ENCODE measurements at regions not wholly inside any gene's neighbourhood (a gene's known extent, or its start where the extent isn't known, plus 50 kb on each side); places are given as distances from the start of the nearest gene placed in this dataset.
A peak's percentile ranks its signal among the peaks of the same experiment; 100 is the strongest.

DNA sequence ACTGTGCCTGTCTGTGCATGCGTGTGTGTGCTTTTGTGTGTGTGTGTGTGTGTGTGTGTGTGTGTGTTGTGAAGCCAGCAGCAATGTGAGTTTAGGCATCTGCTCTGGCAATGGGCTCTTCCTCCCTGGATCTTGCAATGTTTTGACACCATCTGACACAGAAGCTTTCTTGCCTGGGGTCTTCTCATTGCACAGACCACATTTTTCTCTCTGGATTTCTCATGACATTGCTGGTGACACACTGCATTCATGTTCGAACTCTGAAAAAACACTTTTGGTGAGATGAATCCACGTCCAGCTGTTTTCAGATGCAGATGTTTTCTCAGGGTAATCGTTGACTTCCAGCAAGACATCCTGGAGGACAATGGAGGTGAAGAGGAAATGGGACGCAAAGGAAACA lies 63.0 kb upstream of the FZD8 start:
- Histone ChIP-seq H3K9ac (replicated peaks in 1 of 4; ENCODE audit: extremely low read depth in 1 of 4, low read depth in 3 of 4, low read length in 3 of 4) (no peak overlapping the region), H3K27ac (ENCODE audit: low read depth, low read length) (no peak overlapping the region), H2BK15ac (ENCODE audit: low read length) (no peak overlapping the region; the same call in 1 of the 2 replicates), H2BK120ac (replicated peaks; ENCODE audit: low read depth, low read length) (no peak overlapping the region), H3K18ac (ENCODE audit: extremely low read depth, low read length) (0 out of 2 replicates have a peak overlapping the region, but pooled peaks have one; percentile 40), H3K4me1 (replicated peaks in 1 of 4; ENCODE audit: control insufficient read depth in 3 of 4, insufficient read depth in 4 of 4, low read length in 3 of 4) (peaks cover 0 to 6% (median 4%) of the 10 kb centered on the region in 4 experiments; a peak in 5 of 7 replicates), H4K20me1 (replicated peaks in 1 of 2; ENCODE audit: control insufficient read depth in 1 of 2, insufficient read depth in 2 of 2, low read length in 2 of 2) (peaks cover 0 to 4% of the 10 kb centered on the region in 2 experiments), H2AFZ (ENCODE audit: low read length) (no peak overlapping the region; the same call in 1 of the 2 replicates), H3K4me3 (ENCODE audit: extremely low read depth in 1 of 4, insufficient read depth in 2 of 4, low read depth in 3 of 4, low read length in 4 of 4) (no peak overlapping the region), H4K91ac (replicated peaks; ENCODE audit: insufficient read length, low read length) (no peak overlapping the region), H3K79me2 (ENCODE audit: control insufficient read depth in 1 of 2, insufficient read depth in 2 of 2, low read length in 2 of 2) (no peaks in the 10 kb centered on the region), H3K4ac (replicated peaks; ENCODE audit: insufficient read length, low read depth, low read length) (no peak overlapping the region), H3K23ac (ENCODE audit: insufficient read length) (no peak overlapping the region), H3K27me3 (replicated peaks in 1 of 4; ENCODE audit: control insufficient read depth in 3 of 4, extremely low read depth in 1 of 4, insufficient read depth in 3 of 4, low read length in 3 of 4) (no peaks in the 10 kb centered on the region; a peak in 3 of 7 replicates), H4K8ac (ENCODE audit: extremely low read depth, insufficient read depth, low read length) (no peak overlapping the region), H3K4me2 (ENCODE audit: insufficient read depth in 1 of 2, low read depth in 2 of 2, low read length in 2 of 2) (no peak overlapping the region), H3K79me1 (ENCODE audit: low read depth, low read length) (no peaks in the 10 kb centered on the region), H3K36me3 (ENCODE audit: control insufficient read depth in 2 of 4, insufficient read depth in 4 of 4, low read length in 3 of 4) (no peaks in the 10 kb centered on the region), H2AK5ac (ENCODE audit: low read depth, low read length) (0 out of 2 replicates have a peak overlapping the region, but pooled peaks have one; percentile 58), H3K56ac (replicated peaks; ENCODE audit: insufficient read length, low read depth, low read length) (no peak overlapping the region), H2BK20ac (ENCODE audit: low read length) (no peak overlapping the region), H4K5ac (ENCODE audit: insufficient read length, low read depth, low read length) (no peak overlapping the region), H3K23me2 (ENCODE audit: low read depth, low read length) (no peaks in the 10 kb centered on the region; the same call in 1 of the 2 replicates), H2BK5ac (ENCODE audit: low read depth, low read length) (peak overlapping the region; percentile 62; the same call in 1 of the 2 replicates), H2BK12ac (ENCODE audit: low read depth, low read length) (peak overlapping the region; percentile 69; the same call in 1 of the 2 replicates), H3K14ac (ENCODE audit: insufficient read length) (peak overlapping the region; percentile 84), H3K9me3 (ENCODE audit: insufficient read depth in 2 of 2, low read depth in 1 of 2, low read length in 1 of 2) (peaks cover 4 to 5% of the 10 kb centered on the region in 2 experiments; a peak in 2 of 4 replicates)
- POLR2A ChIA-PET (ENCODE audit: partially characterized antibody) = interaction anchor here (0.7 to 1.4 kb wide), 2 partner anchors 10 to 74 kb away, joined by 3 read pairs; no protein-coding TSS in a partner anchor
- 80% methylated on average over 5 of the region's 5 CpGs; no CpG with 5 or more reads in 1 of the 2 experiments for WGBS, 2 experiments (ENCODE audit: extremely low coverage in 1 of 2, insufficient coverage in 1 of 2, insufficient read length in 1 of 2, insufficient replicate concordance in 2 of 2, low coverage in 1 of 2, low lambda C conversion rate in 2 of 2, missing lambda C conversion rate in 1 of 2)
- TF ChIP-seq CBX8 (IDR thresholded peaks at IDR 0.05; ENCODE audit: borderline replicate concordance, low read depth, low read length) (no peak), CREB1 (IDR thresholded peaks at IDR 0.05) (no peak), JUND (IDR thresholded peaks at IDR 0.05; ENCODE audit: low read length) (no peak), BACH1 (IDR thresholded peaks at IDR 0.05; ENCODE audit: low read length) (no peak), TBP (IDR thresholded peaks at IDR 0.05; ENCODE audit: low read depth, low read length) (no peak), RAD21 (IDR thresholded peaks at IDR 0.05 in 1 of 2, conservative IDR thresholded peaks at IDR 0.05 in 1 of 2; ENCODE audit: low read depth in 2 of 2, low read length in 2 of 2) (no peak), CHD2 (IDR thresholded peaks at IDR 0.05; ENCODE audit: low read length) (no peak), SP4 (IDR thresholded peaks at IDR 0.05; ENCODE audit: low read length) (no peak), HDAC6 (IDR thresholded peaks at IDR 0.05; ENCODE audit: low read depth, low read length) (no peak), SUZ12 (IDR thresholded peaks at IDR 0.05; ENCODE audit: low read length) (no peak), YY1 (IDR thresholded peaks at IDR 0.05; ENCODE audit: low read depth, low read length) (no peak), KDM5A (IDR thresholded peaks at IDR 0.05; ENCODE audit: low read length) (no peak)
- TF ChIP-seq, protein P1, sequence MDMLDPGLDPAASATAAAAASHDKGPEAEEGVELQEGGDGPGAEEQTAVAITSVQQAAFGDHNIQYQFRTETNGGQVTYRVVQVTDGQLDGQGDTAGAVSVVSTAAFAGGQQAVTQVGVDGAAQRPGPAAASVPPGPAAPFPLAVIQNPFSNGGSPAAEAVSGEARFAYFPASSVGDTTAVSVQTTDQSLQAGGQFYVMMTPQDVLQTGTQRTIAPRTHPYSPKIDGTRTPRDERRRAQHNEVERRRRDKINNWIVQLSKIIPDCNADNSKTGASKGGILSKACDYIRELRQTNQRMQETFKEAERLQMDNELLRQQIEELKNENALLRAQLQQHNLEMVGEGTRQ (IDR thresholded peaks at IDR 0.05; ENCODE audit: low read length) = no peak
- DNase-seq (ENCODE audit: low read depth in 1 of 2, low spot score in 2 of 2) = no peak
- CTCF ChIA-PET (ENCODE audit: partially characterized antibody) = interaction anchor here (1.0 kb wide), 1 partner anchor 11 kb away, joined by 5 read pairs; no protein-coding TSS in a partner anchor
- FAIRE-seq = no peak
